AG08395 (cell line): ENCODE measurements at regions not wholly inside any gene's neighbourhood (a gene's known extent, or its start where the extent isn't known, plus 50 kb on each side); places are given as distances from the start of the nearest gene placed in this dataset.

Source experiments
- DNase-seq: peaks from one replicate; pipeline ENCODE4 v3.0.0; 2012; ENCODE audit warnings: mixed read lengths, low spot score

GRCh38 chr6:145323646-145324045 is 411.7 kb downstream of the EPM2A start:
- DNase-seq: no peak

GRCh38 chr6:145327586-145327985 is 407.7 kb downstream of the EPM2A start:
- DNase-seq: no peak

GRCh38 chr6:145329257-145329656 is 406.1 kb downstream of the EPM2A start:
- DNase-seq: no peak

DNA sequence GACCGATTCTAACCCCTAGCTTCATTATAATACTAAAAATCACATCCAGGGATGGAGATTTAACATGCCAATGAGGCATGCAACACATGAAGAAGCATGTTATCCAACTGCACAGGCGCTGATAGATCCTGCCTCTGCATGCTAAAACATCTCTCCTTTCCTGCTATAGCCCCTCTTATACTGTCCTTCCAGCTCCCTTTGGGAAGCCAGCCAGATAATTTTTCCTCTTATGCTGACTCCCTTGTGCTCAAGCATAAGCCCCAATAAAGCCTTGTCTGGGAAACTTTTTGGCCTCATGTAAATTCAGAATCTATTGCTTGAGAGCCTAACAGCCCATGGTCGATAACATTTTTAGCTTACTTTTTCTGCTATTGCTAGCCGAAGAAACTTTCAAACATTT is 404.3 kb downstream of the EPM2A start:
- no peak for DNase-seq

GRCh38 chr6:145332011-145332410 is 403.3 kb downstream of the EPM2A start:
- no peak for DNase-seq

DNA sequence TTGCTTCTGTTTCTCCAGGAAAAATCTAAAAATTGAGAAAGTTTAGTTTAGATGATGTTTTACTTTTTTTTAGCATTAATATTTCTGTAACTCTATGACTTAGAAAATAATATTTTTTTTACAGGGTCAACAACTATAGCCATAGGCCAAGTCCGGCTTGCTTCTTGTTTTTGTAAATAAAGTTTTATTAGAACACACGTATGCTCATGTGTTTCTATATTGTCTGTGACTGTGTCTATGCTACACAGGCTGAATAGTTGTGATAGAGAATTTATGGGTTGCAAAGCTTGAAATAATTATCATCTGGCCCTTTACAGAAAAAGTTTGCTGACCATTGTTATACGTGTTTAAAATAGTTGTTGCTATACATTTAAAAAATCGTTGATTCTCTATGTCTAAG is 399.2 kb downstream of the EPM2A start:
- DNase-seq: no peak

DNA sequence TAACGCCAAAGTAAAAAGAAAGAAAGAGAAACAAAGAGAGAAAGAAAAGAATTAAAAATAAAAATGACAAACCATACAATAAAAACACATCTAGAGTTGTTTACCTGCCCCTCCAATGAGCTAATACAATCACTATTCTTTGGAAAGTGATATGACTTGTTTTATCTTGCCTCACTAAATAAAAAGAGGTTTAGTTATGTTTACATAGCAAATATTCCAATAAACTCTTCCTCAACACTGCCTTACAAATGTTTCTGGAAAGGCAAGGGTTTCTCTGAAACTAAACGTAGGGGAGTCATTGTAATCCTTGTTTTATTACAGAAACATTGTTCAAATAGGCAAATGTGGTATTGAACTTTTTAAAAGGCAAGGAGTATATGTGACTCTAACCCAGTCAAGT is 396.2 kb downstream of the EPM2A start:
- no peak for DNase-seq

GRCh38 chr6:145340256-145340655 is 395.1 kb downstream of the EPM2A start:
- DNase-seq: no peak

- DNase-seq: no peak
Observed at GRCh38 chr6:145345094-145345493, 390.2 kb downstream of the EPM2A start.

GRCh38 chr6:145347216-145347615 is 388.1 kb downstream of the EPM2A start:
- DNase-seq: no peak

- DNase-seq: no peak
Observed at GRCh38 chr6:145349950-145350510, 385.3 kb downstream of the EPM2A start.

GRCh38 chr6:145350928-145351327 is 384.4 kb downstream of the EPM2A start:
- DNase-seq: no peak

DNA sequence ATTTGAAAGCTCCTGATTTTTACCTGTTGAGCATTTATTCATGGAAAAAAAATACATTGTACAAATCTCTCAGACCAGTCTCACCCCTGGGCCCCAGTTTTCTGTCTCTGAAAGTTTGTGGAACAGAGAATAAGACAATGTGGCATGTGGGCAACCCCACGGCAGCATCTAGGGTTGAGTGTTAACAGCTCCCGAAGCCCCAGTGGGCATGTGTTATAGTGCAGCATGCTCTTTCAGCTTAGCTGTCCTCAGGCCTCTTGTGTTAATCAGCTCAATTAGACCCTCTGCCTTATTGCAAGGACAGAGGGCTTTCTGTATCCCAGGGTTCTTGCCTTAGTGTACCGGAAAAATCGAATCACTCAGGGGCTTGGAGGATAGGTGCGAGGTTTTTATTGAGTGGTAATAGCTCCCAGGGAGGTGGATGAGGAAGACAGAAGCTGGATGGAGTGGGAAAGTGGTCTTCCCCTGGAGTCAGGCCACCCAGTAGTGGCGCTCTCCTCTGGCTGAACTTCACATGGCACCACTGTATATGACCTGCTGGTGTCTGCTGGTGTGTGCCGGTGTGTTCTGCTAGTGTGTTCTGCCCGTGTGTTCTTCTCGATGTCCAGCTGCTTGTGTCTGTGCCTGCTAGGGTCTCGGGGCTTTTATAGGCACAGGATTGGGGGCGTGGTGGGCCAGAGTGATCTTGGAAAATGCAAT is 382.8 kb downstream of the EPM2A start:
- no peak for DNase-seq

- no peak for DNase-seq
Observed at GRCh38 chr6:145360865-145361264, 374.5 kb downstream of the EPM2A start.

GRCh38 chr6:145367149-145367548 is 368.2 kb downstream of the EPM2A start:
- DNase-seq: no peak

DNA sequence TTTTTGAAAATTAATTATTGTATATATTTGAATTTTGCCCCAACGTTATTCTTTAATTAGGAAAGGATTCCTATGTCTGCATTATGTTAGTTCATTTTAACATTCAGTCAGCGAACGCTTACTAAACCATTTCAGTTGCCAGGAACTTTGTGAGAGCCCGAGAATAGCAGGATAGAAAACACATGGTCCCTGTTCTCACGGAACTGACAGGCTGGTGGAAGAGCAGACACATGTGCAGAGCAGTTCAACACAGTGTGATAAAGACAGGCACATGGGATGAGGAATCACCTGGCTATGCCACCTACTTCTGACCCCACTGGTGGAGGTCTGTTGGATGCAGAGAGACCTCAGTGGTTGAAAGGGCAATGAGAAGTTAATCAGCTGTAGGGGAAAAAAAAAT is 367.2 kb downstream of the EPM2A start:
- peak; percentile 19 for DNase-seq

DNA sequence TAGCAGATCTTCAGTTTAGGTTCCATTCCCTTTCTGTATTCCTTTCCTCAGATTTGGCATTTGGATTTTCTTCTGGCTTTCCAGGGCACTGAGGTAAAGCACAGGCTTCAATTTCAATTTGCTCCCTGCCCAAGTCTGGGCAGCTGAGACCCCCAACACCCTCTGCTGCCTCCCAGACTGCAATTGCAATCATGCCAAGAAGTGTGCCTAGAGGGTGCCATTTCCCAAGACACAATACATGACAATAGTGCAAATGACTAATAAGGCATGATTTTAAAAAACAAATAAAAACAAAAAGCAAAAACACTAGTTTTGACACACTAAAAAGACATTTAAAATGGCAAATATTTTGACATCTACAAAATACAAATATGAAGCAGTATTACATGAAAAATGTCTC is 364.8 kb downstream of the EPM2A start:
- DNase-seq: no peak

DNA sequence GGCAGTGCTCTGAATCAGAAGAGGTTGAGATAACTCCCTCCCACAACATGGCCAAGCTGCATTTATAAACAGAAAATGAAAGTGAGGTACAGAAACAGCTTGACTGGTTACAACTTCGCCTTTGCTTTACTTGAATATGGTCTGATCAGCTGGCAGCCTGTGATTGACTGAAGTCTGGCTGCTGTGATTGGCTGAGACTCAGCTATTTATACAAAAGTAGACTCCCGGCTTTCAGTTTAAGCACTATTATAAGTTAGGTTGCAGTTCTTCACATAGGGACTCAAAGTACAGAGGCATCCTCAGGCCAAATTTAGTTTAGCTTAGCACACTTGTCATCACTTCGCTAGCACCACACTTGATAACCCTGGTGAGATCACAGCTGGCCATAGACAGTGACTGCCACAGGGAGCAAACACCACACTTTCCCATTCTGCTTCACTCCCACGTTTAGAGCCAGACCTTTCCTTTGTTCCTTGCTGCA is 362.6 kb downstream of the EPM2A start:
- DNase-seq: peak; percentile 39

GRCh38 chr6:145373826-145374225 is 361.5 kb downstream of the EPM2A start:
- DNase-seq: no peak

GRCh38 chr6:145374570-145374969 is 360.8 kb downstream of the EPM2A start:
- DNase-seq: no peak

DNA sequence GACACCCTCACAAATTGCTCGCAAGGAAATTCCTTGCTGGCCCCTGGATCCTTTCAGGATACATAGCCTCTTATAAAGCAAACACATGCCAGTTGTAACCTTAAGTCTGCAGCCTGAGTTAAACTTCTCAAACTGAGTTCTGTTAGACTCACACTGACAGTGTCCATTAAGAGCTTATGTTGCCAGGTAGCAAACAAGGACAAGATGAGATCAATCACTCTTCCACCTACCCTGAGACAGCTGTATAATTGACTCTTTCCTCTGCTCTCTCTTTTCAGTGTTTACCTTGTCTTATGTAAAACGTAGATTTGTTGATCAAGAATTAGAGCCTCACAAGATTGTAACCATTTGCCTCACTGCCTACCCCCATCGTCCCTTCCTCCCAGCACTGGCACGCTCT is 359.8 kb downstream of the EPM2A start:
- no peak for DNase-seq

- no peak for DNase-seq
Observed at GRCh38 chr6:145380186-145380585, 355.1 kb downstream of the EPM2A start.

- DNase-seq: no peak
Observed at GRCh38 chr6:145381941-145382340, 353.4 kb downstream of the EPM2A start.

- DNase-seq: no peak
Observed at GRCh38 chr6:145383428-145383827, 351.9 kb downstream of the EPM2A start.
